CD1c-positive myeloid dendritic cell (primary cell): ENCODE measurements at regions not wholly inside any gene's neighbourhood (a gene's known extent, or its start where the extent isn't known, plus 50 kb on each side); places are given as distances from the start of the nearest gene placed in this dataset.

Source experiments
- DNase-seq: peaks from one replicate; pipeline ENCODE4 v3.0.0-alpha.2; 2016; ENCODE audit errors: extremely low spot score

DNA sequence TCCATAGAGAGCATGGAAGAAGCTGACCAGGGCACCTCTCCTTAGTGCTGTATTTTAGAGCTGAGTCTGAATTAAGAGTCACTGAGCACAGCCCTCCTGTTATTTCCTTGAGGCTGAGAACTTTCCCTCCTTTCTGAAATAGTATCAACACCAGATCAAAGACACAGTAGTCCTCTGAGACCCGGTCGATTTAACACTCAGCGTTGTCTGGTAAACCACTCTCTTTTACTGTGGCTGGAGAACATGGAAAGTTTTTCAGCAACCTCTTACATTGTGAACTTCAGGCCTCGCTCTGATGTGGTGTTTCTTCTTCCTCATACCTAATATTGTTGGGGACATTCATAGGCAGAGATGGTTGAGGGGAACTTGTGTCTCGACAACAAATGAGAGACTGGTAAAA lies 202.0 kb upstream of the MTPN start:
- no peak for DNase-seq

- no peak for DNase-seq
Measured at GRCh38 chr7:136174477-136175125, 197.4 kb upstream of the MTPN start.

GRCh38 chr7:136173874-136174273 lies 196.7 kb upstream of the MTPN start:
- no peak for DNase-seq

DNA sequence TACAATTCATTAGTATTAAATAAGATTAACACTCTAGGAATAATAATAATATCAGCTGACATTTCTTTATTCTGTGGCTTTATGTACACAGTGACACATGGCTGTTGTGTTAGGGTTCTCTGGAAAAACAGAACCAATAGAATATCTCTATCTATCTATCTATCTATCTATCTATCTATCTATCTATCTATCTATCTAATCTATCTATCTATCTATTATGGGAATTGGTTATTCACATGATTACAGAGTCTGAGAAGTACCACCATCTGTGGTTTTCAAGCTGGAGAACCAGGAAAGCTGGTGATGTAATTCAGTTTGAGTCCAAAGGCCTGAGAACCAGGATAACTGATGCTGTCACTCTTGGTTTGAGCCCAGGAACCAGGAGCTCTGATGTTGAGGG lies 194.1 kb upstream of the MTPN start:
- DNase-seq = no peak

GRCh38 chr7:136168821-136169220 lies 191.7 kb upstream of the MTPN start:
- no peak for DNase-seq

- DNase-seq = no peak
Measured at GRCh38 chr7:136167991-136168390, 190.8 kb upstream of the MTPN start.

DNA sequence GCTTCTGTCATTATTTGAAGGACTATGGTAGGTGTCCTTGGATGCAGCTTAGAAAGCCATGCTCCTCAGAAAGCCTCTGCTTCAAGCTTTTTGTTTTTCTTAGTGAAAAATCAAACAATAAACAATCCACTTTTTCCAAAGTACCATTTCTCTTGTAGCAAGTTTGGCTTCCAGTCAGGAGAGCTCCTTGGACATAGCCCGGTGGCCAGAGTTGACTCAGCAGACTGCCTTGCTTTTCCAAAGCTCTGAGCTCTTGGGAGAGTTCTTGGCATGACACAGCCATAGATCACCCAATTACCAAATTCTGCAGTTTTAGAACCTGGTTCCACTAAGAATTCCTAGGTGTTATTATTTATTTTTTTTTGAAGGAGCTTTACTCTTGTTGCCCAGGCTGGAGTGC lies 189.4 kb upstream of the MTPN start:
- no peak for DNase-seq

DNA sequence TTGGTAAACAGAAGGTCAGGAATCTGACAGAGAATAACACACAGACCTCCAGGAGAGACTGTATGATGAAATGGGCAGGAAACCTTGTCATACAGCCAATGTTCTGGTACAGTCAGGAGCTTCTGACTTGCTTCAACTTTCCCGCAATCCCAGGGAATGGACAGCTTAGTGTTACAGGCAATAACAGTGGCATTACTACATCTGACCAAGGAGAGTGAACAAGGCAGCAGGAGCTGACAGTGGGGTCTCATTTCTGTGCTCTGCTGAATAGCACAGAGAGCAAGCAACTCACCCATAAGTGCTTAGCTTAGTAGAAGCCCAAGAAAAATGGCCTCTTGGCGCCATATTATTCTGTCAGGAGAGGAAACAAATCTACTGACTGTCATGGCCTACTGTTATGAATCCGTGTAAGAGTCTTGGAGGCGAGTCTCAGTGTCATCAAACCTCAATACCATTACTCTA lies 186.2 kb upstream of the MTPN start:
- DNase-seq = no peak

GRCh38 chr7:136150311-136150710 lies 173.2 kb upstream of the MTPN start:
- no peak for DNase-seq

GRCh38 chr7:136148920-136149319 lies 171.8 kb upstream of the MTPN start:
- no peak for DNase-seq

DNA sequence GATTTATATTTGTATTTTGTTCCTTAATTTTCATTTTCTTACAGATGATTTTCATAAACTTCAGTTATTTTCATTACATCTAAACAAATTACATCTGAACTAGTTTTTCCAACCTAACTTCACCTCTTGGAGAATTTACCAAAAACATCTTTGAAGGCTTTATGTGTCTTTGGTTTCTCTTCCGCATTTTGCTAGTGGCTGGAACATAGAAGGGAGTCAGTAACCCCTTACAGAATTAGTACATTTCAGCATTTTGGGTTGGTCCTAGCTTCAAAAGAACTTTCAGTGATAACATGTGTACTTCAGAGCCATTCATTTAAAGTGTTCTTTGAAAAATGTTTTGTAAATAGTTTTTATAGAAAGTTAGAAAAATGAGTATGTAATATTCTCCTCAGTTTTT lies 169.8 kb upstream of the MTPN start:
- no peak for DNase-seq

GRCh38 chr7:136144182-136144581 lies 167.0 kb upstream of the MTPN start:
- no peak for DNase-seq

DNA sequence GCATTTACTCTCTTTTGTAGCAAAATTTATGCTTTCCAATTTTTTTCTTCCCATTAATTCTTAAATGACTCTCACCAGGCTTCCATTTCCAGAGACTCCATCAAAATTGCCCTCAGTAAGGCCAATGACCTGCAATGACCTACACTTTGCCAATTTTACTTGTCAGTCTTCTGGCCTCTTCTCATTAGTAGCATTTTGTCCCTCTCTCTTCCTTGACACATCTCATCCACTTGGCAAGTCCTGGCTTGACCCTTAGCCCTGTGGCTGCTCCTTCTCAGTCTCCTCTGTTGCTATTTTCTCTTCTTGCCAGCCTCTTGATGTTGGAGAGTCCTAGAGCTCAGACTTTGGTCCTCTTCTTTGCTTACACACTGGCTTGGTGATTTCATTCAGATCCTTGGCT lies 166.1 kb upstream of the MTPN start:
- no peak for DNase-seq

- DNase-seq = no peak
Measured at GRCh38 chr7:136142583-136142982, 165.4 kb upstream of the MTPN start.

GRCh38 chr7:136140469-136140868 lies 163.3 kb upstream of the MTPN start:
- no peak for DNase-seq

GRCh38 chr7:136139417-136139816 lies 162.3 kb upstream of the MTPN start:
- DNase-seq = no peak

GRCh38 chr7:136138991-136139390 lies 161.8 kb upstream of the MTPN start:
- DNase-seq = no peak

DNA sequence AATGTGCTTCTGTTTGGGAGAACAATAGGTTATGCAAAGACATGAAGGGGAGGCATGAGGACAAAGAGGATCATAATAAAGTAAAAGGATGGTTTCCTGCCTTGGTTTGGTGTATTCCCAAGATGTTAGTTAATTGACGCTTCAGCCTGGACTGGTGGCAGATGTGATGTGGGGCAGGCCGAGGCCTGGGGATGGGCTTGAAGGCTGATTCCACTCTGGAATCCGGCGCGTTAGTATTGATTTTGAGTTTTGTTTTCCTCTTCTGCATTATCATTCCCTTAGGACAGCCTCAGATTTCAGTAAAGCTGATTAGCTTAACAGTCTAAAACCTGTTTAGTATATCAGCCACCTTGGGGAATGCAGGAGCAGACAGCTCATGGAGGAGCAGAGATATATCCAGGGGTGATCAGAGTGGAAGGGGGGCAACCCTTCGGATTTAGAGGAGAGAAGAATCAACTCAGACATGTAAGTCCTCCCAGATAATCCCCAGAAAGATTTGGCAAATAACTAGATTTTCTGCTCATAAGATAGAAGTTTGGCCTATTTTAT lies 159.8 kb upstream of the MTPN start:
- DNase-seq = no peak

DNA sequence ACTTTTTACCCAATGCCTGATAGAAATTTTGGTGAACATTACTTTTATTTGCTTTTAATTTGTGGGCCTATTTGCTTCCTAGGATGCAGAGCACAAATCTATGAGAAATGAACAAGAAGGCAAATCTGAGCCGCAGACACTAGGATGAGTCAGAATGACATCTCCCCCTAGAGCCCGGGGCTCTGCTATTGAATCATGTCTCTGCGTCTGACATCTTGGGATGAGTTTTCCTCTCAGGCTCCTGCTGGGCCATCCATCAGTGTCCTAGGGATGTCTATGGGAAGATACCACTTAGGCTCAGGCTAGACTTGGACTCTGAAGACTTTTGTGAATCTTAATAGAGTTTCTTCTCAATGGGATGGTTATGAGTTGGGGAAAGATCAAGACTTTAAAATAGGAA lies 157.3 kb upstream of the MTPN start:
- no peak for DNase-seq

DNA sequence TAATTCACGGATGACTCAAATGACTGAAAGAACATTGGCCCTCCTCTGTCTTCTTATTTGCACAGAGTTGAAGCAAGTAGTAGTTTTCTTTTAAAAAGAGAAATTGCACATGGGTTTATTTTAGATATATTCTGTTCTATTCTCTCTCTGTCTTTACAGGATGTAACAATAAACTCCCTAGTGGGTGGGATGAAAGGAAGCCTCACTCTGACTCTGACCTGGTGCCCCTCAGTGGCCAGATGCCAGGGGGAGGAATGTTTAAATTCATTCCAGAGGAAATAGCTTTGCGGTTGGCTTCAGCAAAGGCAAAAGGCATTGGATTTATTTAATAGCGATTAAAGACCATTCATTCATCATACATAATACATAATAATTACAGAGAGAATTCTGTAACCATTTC lies 156.4 kb upstream of the MTPN start:
- no peak for DNase-seq

DNA sequence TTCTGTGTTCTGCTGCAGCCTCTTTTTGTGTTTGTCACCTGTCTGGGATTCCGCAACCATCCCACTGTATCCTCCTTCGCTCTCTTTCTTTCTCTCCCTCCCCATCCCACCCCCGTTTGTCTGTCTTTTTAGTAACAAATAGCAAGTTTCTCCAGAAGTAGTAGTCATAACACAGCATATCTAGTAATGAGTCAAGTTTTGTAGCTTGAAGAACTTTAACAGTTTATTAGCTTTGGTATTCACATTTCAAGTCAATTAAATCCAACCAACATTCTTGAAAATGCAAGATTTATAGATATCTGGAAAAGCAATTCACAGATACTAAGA lies 154.1 kb upstream of the MTPN start:
- no peak for DNase-seq

DNA sequence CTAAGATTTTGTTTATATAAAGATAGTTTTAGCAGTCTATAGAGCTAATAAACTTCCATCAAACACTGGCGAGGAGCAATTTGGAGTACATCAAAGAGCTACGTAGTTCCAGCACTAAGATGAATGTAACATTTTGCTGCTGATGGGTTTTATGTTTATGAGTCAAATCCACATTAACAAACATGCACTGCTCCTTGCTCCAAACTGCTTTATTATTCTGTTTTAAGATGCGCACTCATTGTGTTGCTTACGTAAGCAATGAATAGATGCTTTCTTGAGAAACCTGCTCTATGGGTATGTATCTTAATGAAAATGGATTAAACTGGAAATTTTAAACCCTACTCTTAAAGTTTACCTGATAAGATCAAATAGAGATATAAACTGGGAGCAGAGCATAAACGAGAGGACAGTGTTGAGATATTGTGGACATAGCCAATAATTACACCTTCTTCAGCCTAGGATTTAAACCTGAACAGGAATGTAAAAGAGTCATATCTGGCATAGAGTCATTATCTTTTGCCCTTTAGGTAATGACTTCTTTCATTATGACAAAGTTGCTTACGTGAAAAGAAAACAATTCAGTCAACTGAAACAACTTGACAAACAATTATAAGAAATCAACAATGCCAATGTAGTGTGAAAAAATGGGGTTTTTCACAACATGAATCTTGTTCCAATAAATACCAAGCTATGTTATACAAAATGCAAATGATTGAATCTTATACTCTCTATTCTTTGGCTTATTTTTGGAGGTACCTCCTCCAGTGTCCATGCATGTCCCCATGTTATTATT lies 153.5 kb upstream of the MTPN start:
- no peak for DNase-seq

GRCh38 chr7:136128050-136128449 lies 150.9 kb upstream of the MTPN start:
- DNase-seq = no peak
